ENCODE measurements at regions not wholly inside any gene's neighbourhood (a gene's known extent, or its start where the extent isn't known, plus 50 kb on each side); places are given as distances from the start of the nearest gene placed in this dataset.

DNA sequence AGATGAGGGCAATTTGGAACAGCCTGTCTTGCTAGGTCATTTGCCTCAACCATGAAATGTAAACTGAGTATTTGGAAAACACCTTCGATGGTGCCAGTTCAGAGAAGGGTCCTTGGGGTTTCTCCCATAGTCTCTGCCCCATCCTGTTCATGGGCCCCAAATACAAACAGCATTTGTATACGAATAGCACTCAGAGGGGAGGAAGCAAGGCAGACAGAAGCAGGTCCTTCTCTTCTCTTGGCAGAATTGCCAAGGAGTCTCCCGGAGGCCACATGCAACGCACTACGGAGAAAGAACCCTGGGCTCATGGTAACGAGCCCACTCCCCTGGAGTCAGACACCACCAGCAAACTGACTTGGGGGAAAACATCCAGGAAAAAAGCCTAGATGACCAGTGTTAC, 162.1 kb downstream of the RAB11FIP2 start:
- DNase-seq = no peak

DNA sequence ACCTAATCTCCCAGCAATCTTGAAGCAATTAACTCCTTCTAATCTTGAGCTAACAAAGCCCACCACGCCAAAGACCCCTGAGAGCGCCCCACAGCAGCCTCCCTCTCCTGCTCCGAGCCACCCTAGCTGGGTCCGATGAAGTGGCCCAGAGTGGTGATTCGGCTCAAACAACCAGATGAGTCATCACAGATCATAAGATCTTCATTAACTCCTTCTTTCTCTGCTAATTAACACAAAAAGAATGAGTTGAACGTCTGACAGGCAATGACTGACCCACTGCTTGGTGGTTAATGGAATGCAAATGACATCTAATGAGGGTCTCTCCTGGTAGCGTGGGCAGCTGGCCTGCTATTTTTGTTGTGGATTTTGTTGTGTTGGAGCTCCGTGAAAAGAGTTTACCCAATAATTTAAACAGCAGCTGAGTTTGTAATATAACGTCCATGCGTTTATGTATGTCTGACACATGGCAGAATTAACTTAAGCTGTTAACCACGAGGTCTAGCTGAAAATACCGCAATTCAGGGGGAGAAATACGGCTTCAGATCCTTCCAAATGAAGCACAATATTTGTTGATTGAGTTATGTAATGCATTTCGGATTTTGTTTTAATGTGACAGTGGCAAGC, 161.4 kb downstream of the RAB11FIP2 start:
- DNase-seq = no peak

DNA sequence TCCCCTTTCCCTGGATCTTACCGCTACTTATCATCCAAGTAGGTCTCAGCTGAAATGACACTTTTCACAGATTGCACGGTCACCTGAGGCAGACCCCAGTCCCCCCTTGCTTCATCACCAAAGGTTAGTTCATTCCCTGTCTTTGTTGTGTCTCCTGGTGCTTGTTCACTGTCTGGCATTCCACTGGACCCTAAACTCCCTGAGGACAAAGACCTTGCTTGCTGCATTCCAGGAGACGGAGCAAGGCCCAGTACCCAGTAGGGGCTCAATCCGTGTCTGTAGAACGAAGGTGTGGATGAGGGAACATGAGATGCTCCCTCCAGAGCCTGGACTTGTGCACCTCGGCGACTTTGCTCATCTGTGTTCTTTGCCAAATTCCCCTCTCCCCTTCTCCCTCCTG, 160.0 kb downstream of the RAB11FIP2 start:
- DNase-seq = no peak

DNA sequence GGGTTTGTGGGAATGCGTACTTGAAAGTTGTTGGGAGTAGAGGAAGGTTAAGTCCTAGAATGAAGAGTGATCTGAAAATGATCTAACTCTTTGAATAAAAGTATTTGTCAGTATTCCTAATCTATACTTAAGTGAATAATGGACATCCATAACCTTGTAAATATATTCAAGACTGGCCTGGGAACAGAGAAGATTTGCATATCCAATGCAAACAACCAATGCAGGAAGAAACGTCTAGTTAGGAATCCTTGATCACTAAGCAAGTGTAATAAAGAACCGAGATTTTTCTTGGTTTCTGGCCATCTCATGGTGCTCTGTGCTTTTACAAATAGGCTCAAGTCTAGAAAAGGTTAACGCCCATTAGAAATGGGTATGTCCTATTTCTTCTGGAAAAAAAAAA, 157.1 kb downstream of the RAB11FIP2 start:
- no peak for DNase-seq

DNA sequence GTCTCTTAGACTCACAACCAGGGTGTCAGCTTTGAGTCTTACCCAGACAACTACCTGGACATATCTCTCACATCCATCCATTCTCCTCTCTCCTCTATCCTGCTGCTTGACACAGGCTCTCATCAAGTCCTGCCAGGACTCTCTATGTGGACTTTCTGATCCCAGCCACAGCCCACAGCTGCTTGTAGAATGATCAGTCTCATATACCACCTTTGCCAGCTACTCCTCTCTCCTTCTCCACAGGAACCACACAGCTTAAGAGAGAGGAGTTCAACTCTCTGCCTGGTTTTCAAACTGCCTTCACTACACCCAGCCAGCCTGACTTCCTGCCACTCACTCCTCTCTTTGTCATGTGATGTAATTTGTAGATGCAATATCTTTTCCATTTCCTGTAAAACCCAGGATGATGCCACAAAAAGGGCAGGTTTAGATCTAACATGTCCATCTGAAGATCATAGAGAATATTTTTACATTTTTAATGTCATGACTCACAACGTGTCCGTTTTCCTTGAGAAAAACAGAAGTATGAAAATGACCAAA, 154.0 kb downstream of the RAB11FIP2 start:
- DNase-seq = no peak

DNA sequence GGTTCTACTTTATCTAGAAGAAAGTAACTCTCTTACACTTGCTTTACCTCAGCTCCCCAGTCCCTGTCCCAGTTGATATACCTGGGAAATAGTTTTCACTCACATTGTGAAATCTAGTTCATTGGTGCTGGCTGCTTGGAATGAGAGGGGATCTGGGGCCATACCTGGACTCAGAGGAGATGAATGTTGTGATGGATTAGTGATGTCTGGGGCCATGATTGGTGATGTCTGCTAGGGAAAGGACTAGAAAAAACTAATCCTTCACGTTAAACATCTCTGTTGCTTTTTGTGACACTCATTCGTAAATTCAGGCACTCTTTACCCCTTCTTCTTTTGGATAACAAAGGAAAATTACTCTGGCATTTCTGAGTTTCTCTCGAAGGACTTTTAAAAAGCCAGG, 152.4 kb downstream of the RAB11FIP2 start:
- no peak for DNase-seq

DNA sequence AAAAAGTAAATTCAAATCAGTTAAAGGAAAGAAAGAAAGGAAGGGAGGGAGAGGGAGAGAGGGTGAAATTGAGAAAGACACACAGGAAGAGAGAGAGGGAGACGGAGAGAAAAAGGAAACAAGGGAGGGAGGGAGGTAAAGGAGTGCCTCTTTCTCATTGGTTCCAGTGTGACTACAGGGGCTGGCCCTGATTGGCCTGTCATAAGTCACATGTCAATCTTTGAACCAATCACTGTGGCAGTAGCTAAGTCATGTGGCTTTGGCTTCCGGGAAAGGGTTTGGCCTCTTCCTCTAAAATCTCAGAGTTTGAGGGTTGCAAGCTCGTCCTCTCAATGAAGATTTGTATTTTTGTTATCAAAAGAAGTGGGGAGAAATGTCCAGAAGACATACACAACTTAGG, 150.2 kb downstream of the RAB11FIP2 start:
- DNase-seq = no peak

DNA sequence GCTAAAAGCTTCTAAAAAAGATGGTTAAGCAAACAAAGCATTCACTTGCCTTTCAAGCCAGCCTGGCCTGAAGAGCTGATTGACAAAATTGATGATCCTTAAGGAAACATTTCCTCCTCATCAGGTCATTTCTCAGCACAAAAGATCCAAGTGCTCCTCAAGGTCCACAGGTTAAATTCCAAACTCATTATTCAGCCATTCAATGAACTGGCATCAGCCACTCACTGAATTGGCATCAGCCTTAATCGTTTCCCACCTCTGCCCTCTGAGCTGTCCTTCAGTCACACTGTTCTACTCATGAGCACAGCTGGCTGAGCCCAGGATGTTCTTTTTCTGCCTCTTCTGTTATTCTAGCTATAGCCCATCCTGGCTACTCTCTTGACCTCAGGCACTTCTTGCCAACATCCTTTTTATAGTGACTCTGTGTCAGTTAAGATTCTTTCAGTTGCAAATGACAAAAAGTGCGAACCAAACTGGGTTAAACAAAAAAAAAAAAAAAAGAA, 147.5 kb downstream of the RAB11FIP2 start:
- DNase-seq = no peak

DNA sequence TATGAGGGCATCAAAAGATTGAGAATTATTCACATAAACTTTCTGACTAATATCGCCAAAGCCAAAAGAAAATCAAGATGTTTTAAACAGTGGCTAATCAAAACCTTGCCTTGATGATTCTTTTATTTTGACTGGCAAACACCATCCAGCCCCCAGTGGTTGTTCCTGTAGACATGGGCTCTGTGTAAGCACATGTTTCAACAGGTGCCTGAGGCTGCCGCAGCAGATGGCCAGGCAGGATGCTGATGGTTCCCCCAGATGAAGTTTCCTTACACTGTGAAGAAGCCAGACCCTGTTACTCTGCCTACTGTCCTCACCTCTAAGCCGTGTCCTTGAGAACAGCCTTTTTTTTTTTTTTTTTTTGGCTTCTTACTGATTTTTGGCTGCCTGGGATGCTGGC, 146.5 kb downstream of the RAB11FIP2 start:
- no peak for DNase-seq

DNA sequence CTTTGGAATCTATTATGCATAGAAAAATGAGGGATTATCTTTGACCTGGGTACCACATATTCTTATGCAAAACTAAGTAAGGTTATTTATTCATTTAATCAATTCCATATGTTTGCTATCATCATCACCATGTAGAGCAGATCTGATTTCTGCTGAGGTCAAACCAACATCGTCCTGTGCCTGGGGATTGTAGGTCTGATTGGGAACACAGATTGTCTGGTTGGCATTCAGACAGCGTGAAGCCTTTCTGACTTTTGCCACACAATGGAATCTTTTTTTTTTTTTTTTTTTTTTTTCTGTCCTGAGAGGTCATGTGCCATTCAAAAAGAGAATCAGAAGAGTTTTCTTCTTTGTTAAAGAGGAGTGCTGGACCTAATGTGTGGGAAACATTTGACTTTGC, 142.9 kb downstream of the RAB11FIP2 start:
- DNase-seq = no peak

DNA sequence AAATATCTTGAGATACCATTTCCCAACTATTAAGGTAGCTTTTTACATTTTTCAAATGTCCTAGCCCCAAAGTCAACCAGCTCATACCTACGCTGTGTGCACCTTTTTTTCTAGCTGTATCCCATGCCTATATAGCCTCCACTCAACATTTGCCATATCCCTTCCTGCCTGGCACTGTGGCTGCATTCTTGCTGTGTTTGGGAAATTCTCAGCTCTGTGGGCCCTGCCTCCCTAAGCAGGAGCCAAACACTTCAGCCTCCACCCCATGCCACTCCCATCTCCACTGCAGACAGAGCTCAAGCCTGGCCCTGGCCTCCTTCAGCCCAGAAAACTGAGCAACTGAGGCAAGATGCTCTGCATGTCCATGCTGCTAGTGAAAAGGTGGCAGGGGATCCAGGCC, 141.3 kb downstream of the RAB11FIP2 start:
- no peak for DNase-seq

DNA sequence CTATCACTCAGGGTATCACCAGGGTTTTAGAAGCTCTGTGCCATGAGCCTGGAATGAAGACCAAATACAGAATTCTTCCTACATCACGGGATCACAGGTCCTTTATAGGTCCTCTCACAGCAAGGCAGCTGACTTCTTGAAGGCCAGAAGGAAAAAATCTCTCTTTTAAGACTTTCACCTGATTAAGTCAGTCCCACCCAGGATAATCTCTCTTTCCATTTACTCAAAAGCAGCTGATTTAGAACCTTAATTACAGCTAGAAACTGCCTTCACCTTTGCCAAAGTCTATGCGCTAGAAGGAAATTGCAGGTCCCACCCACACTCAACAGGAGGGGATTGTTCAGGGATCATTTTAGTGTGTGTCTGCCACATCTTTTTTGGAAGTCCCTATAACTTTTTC, 135.1 kb downstream of the RAB11FIP2 start:
- DNase-seq = no peak

DNA sequence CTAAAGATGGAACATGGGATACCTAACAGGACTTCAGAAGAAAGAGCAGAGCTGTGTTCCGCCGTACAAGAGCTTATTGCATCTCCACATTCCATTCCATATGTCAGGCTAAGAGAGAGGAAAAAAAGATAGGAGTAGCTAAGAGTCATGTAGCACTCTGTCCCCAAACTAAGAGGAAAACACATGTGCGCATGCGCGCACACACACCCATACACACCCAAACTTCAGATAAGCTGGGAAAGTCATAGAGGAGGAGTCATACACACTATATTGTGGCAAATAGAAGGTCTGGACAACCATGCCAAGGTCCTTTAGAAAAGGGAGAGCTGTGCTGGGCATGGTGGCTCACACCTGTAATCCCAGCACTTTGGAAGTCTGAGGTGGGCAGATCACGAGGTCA, 132.4 kb downstream of the RAB11FIP2 start:
- DNase-seq = no peak

DNA sequence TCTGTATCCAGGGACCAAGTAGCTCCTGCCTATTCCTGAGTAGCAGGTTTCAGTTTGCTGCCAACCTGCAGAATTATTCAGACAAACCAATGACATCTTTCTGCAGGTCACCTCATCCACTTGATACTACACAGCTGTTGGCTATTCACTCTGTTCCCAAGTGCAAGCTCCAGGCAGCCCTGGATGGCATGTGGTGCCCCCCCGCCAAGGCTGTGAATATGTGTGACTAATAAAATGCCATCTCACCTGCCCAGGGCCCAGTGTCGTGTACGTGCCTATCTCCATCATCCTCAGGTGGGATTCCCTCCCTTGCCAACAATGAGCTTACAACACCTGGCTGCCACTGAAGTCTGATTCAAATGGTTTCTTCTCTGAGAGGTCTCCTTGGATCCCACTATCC, 125.8 kb downstream of the RAB11FIP2 start:
- no peak for DNase-seq

DNA sequence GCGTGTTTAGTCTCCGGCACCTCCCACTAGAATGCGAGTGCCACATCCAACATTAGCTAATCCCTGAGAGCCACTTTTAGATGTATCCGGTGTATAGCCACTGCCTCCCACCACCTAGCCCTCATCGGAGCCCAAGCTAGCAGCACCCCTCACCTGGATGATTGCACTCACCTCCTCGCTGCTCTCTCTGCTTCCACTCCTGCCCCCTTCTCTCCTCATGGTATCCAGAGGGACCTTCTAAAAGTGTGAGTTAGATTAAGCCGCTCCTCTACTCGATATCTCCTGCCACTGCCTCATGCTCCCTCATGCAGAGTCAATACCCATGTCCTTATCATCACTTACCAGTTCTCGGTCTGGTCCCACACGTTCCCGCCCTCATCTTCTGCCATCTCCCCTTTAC, 125.3 kb downstream of the RAB11FIP2 start:
- DNase-seq = no peak

DNA sequence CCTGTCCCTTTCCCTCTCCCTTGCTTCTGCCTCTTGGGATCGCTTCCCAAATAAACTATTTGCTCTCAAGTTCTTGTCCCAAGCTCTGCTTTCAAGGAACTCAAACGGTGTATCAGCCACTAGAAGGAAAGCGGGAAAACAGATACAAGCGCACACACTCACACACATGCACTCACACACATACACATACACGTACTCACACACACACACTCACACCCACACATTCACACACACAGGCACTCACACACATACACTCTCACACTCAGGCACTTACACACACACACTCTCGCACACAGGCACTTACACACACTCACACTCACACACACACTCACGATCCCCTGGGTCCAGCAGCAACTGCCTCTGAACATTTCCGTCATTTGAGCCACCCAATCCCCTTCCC, 121.9 kb downstream of the RAB11FIP2 start:
- DNase-seq = no peak

DNA sequence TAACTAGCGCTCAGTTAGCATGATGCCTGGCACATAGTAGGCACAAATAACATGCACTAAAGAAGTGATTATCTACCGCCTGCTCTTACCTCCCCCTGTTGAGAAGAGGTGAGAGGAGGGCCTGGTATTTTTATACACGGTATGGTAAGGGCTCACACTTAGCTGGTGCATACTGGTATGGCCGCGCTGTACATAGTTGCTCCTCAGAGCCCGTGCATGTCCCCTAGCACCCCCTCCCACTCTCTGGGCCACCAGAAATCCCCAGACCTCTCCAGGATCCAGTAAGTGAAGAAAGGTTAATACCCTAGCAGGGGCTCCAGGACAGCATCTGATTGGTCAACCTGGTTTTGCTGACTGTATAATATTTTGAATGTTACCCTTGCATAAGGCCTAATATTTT, 121.4 kb downstream of the RAB11FIP2 start:
- no peak for DNase-seq

DNA sequence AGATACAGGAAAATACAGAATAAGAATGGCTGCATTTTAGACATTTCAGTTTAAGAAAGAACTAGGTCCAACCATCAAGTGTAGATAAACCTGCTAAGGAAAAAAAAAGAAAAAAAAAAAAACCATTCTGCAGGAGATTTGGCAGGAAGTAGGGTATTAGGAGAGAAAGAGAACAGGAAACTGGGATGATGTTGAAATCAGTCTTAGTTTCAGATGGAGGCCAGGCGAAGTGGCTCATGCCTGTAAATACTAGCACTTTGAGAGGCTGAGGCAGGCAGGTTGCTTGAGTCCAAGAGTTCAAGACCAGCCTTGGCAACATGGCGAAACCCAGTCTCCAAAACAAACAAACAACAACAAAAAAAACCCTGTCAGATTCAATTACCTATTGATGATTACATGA, 120.2 kb downstream of the RAB11FIP2 start:
- DNase-seq = no peak

DNA sequence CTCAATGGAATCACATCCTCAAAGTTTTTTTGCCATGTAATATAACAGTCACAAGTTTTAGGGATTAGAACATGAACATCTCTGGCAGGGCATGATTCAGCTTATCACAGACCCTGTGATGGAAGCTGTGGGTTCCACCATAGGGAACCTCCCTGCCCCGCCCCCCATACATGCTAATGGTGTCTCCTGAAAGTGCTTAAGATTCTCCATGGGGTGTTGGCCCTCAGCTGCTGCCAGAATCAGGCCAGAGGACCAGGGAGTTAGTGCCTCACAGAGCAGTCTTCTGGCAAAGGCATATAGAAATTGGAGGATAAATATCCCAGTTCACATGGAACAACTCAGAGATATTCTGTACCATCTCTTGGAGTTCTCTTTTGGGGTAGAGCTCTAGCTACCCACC, 119.4 kb downstream of the RAB11FIP2 start:
- no peak for DNase-seq

DNA sequence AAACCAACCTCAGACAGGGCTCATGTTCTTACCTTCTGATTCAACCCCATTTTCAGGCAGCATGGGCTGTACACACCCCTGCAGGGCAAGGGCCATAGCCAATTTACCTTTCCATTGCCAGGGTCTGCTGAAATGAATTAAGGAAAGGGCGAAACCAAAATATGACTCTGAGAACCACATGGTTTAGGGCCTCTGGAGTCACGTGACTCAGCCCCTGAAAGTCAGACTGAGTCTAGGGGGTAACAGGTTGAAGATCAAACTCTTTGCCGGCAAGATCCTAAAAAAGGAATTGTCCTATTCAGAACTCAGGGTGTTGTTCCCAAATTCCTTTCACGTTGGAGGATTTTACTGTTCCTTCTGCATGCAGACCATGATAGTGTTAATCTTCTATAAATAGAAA, 118.9 kb downstream of the RAB11FIP2 start:
- DNase-seq = no peak

DNA sequence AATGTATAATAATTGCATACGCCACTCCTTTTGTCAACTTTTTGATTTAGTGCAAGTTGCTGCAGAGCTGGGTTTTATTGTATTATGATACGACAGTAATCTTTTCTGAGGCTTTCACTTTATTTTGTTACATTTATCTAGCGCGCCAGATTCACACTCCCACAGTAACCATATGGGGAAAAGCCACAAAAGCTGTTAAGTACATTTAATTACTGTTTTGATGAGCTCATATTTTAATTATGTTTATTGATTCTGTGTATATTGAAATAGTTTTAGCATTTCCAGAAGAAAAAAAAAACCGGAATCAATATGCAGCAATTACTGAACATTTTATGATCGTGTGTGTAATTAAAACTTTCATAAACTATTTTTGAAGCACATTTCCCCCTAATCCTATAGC, 118.5 kb downstream of the RAB11FIP2 start:
- no peak for DNase-seq

DNA sequence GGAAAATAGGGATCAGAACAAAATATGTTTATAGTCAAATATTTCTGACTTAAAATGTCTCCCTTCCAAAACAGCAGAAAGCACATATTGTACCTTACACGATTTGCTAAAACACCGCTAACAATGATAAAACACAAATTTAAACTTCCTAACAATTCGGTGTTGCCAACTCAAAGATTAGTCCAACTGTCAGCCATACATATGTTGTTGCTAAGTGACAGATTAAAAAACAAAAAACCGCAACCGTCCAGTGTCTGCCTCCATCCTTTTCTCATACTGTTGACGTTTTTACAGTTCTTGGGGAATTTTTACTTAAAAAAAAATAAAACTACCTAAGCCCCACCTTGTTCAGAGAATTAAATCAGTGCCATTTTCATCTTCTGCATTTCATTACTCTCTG, 118.0 kb downstream of the RAB11FIP2 start:
- DNase-seq = no peak

DNA sequence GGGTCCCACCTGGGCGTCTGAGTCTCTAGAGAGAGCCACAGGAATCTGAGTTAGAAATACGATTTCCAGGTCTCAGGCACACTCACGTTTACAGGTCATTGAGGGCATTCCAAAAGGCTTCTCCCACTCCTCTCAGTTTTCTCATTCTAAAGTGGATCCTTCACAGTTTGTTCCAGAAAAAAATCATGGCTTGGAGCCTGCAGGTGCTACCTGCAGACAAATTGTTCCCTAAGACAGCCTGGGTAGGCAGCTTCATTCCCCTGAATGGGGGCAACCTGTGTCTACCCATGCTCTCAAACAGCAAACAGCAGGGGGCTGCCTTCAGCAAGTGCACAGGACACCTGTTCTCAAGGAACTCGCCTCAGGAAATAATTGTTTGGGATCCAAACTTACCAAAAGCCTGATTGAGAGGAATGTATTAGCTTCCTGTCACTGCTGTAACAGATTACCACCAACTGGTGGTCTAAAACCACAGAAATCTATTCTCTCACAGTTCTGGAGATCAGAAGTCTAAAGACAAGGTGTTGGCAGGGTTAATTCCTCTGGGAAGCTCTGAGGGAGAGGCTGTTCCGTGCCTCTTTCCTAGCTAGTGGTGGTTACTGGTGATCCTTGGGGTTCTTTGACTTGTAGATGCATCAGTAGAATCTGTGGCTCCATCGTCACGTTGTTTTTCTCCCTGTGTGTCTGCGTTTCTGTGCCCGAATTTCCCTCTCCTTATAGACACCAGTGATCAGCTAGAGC, 117.2 kb downstream of the RAB11FIP2 start:
- DNase-seq = no peak

DNA sequence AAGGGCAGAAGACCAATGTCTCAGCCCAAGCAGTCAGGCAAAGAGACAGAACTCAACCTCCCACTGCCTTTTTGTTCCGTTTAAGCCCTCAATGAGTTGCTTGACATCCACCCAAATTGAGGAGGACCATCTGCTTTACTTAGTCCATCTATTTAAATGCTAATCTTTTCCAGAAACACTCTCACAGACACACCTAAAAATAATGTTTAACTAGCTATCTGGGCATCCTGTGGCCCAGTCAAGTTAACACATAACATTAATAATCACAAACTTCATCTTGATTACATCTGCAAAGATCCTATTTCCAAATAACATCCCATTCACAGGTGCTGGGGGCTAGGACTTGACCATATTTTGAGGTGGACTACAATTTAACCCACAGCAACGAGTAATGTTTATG, 115.7 kb downstream of the RAB11FIP2 start:
- no peak for DNase-seq

DNA sequence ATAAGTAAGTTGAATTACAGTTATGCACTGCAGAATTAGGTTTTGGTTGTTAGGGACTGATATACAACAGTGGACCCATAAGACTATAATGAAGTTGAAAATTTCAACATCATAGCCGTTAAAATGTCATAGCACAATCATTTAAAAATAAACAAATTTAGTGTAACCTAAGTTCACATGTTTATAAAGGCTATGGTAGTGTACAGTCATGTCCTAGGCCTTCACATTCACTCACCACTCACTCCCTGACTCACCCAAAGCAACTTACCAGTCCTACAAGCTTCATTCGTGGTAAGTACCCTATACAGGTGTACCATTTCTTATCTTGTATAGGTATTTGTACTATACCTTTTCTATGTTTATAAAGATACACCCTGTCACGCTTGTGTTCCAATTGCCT, 113.7 kb downstream of the RAB11FIP2 start:
- DNase-seq = no peak

Measured in T1000 (cell line).